ENCODE measurements at regions not wholly inside any gene's neighbourhood (a gene's known extent, or its start where the extent isn't known, plus 50 kb on each side); places are given as distances from the start of the nearest gene placed in this dataset.
A peak's percentile ranks its signal among the peaks of the same experiment; 100 is the strongest.

- ChIA-PET POLR2A (no interaction called here), CTCF (no interaction called here)
- TF ChIP-seq HDGF (IDR thresholded peaks at IDR 0.05; ENCODE audit: borderline replicate concordance) = no peak
- TF ChIP-seq L3MBTL2 (conservative IDR thresholded peaks at IDR 0.05) = 0 out of 2 replicates have a peak, but pooled peaks have one; percentile 14
- peak; percentile 19 for DNase-seq (ENCODE audit: extremely low spot score)
Observed at GRCh38 chr2:104658144-104658835, 195.6 kb upstream of the POU3F3 start.

GRCh38 chr2:104658904-104659591 is 194.9 kb upstream of the POU3F3 start:
- POLR2A ChIA-PET = no interaction called here
- no peak for DNase-seq (ENCODE audit: extremely low spot score)
- CTCF ChIA-PET = interaction anchor here (0.6 kb wide), 1 partner anchor 50 kb away, joined by 3 read pairs; no protein-coding TSS in a partner anchor
- no peak for TF ChIP-seq TARDBP (IDR thresholded peaks at IDR 0.05)

GRCh38 chr2:104660991-104661390 is 192.9 kb upstream of the POU3F3 start:
- TF ChIP-seq CTBP1 (IDR thresholded peaks at IDR 0.05; ENCODE audit: borderline replicate concordance) = no peak
- TF ChIP-seq FOXK2 (IDR thresholded peaks at IDR 0.05) = no peak
- TF ChIP-seq BHLHE40 (IDR thresholded peaks at IDR 0.05; ENCODE audit: borderline replicate concordance) = no peak
- no peak for TF ChIP-seq LEF1 (IDR thresholded peaks at IDR 0.05; ENCODE audit: borderline replicate concordance)
- no peak for TF ChIP-seq ELF4 (IDR thresholded peaks at IDR 0.05)
- no peak for TF ChIP-seq ZNF384 (IDR thresholded peaks at IDR 0.05)
- no peak for TF ChIP-seq SUZ12 (IDR thresholded peaks at IDR 0.05)
- no peak for TF ChIP-seq PKNOX1 (IDR thresholded peaks at IDR 0.05)
- no peak for TF ChIP-seq FOXM1 (IDR thresholded peaks at IDR 0.05; ENCODE audit: borderline replicate concordance)
- TF ChIP-seq L3MBTL2 (conservative IDR thresholded peaks at IDR 0.05) = no peak
- TF ChIP-seq FOXA1 (IDR thresholded peaks at IDR 0.05) = no peak
- TF ChIP-seq TARDBP (IDR thresholded peaks at IDR 0.05) = no peak
- no peak for TF ChIP-seq ARNT (IDR thresholded peaks at IDR 0.05)
- DNase-seq (ENCODE audit: extremely low spot score) = no peak
- CTCF ChIA-PET = no interaction called here
- POLR2A ChIA-PET = no interaction called here

GRCh38 chr2:104664672-104665071 is 189.2 kb upstream of the POU3F3 start:
- TF ChIP-seq FOXA1 (IDR thresholded peaks at IDR 0.05) (no peak), FOXK2 (IDR thresholded peaks at IDR 0.05) (no peak), ZNF384 (IDR thresholded peaks at IDR 0.05) (no peak), SUZ12 (IDR thresholded peaks at IDR 0.05) (no peak)
- DNase-seq (ENCODE audit: extremely low spot score) = no peak
- ChIA-PET POLR2A (no interaction called here), CTCF (no interaction called here)

- no peak for TF ChIP-seq ZNF384 (IDR thresholded peaks at IDR 0.05)
- TF ChIP-seq PKNOX1 (IDR thresholded peaks at IDR 0.05) = no peak
- TF ChIP-seq ARNT (IDR thresholded peaks at IDR 0.05) = no peak
- TF ChIP-seq FOXK2 (IDR thresholded peaks at IDR 0.05) = no peak
- TF ChIP-seq HDGF (IDR thresholded peaks at IDR 0.05; ENCODE audit: borderline replicate concordance) = no peak
- no peak for TF ChIP-seq SP1 (IDR thresholded peaks at IDR 0.05)
- TF ChIP-seq BHLHE40 (IDR thresholded peaks at IDR 0.05; ENCODE audit: borderline replicate concordance) = no peak
- no peak for TF ChIP-seq FOXM1 (IDR thresholded peaks at IDR 0.05; ENCODE audit: borderline replicate concordance)
- no peak for TF ChIP-seq CTBP1 (IDR thresholded peaks at IDR 0.05; ENCODE audit: borderline replicate concordance)
- TF ChIP-seq L3MBTL2 (conservative IDR thresholded peaks at IDR 0.05) = no peak
- TF ChIP-seq SUZ12 (IDR thresholded peaks at IDR 0.05) = no peak
- TF ChIP-seq TARDBP (IDR thresholded peaks at IDR 0.05) = no peak
- ChIA-PET POLR2A (no interaction called here), CTCF (interaction anchor here (0.6 kb wide), 1 partner anchor 31 kb away, joined by 4 read pairs; no protein-coding TSS in a partner anchor)
- DNase-seq (ENCODE audit: extremely low spot score) = no peak
Observed at GRCh38 chr2:104668631-104669030, 185.3 kb upstream of the POU3F3 start.

GRCh38 chr2:104673225-104673624 is 180.7 kb upstream of the POU3F3 start:
- TF ChIP-seq ZNF384 (IDR thresholded peaks at IDR 0.05) (no peak), FOXM1 (IDR thresholded peaks at IDR 0.05; ENCODE audit: borderline replicate concordance) (no peak), BHLHE40 (IDR thresholded peaks at IDR 0.05; ENCODE audit: borderline replicate concordance) (no peak), PKNOX1 (IDR thresholded peaks at IDR 0.05) (no peak), TARDBP (IDR thresholded peaks at IDR 0.05) (no peak), LEF1 (IDR thresholded peaks at IDR 0.05; ENCODE audit: borderline replicate concordance) (no peak), ARNT (IDR thresholded peaks at IDR 0.05) (no peak), L3MBTL2 (conservative IDR thresholded peaks at IDR 0.05) (no peak), NFRKB (IDR thresholded peaks at IDR 0.05) (no peak), SUZ12 (IDR thresholded peaks at IDR 0.05) (no peak), CTBP1 (IDR thresholded peaks at IDR 0.05; ENCODE audit: borderline replicate concordance) (no peak), ELF4 (IDR thresholded peaks at IDR 0.05) (no peak), SP1 (IDR thresholded peaks at IDR 0.05) (no peak)
- CTCF ChIA-PET = interaction anchor here (0.6 kb wide), 1 partner anchor 178 kb away, joined by 5 read pairs; no protein-coding TSS in a partner anchor
- no peak for DNase-seq (ENCODE audit: extremely low spot score)
- POLR2A ChIA-PET = no interaction called here
